ENCODE measurements at regions not wholly inside any gene's neighbourhood (a gene's known extent, or its start where the extent isn't known, plus 50 kb on each side); places are given as distances from the start of the nearest gene placed in this dataset.

GRCh38 chr19:31099515-31100205 is 249.6 kb downstream of the TSHZ3 start:
- Histone ChIP-seq H2AK5ac (ENCODE audit: low read depth, low read length) (no peak overlapping the region), H3K79me2 (ENCODE audit: control insufficient read depth in 1 of 2, insufficient read depth in 2 of 2, low read length in 2 of 2) (no peaks in the 10 kb centered on the region; a peak in 1 of 4 replicates), H2AFZ (ENCODE audit: low read length) (peak overlapping the region; percentile 52), H3K27me3 (replicated peaks in 1 of 4; ENCODE audit: control insufficient read depth in 3 of 4, extremely low read depth in 1 of 4, insufficient read depth in 3 of 4, low read length in 3 of 4) (no peaks in the 10 kb centered on the region; a peak in 1 of 7 replicates), H3K23ac (ENCODE audit: insufficient read length) (no peak overlapping the region), H3K14ac (ENCODE audit: insufficient read length) (no peak overlapping the region), H3K18ac (ENCODE audit: extremely low read depth, low read length) (no peak overlapping the region), H3K27ac (ENCODE audit: low read depth, low read length) (no peak overlapping the region), H4K8ac (ENCODE audit: extremely low read depth, insufficient read depth, low read length) (no peak overlapping the region), H3K79me1 (ENCODE audit: low read depth, low read length) (no peaks in the 10 kb centered on the region), H3K9ac (replicated peaks in 1 of 4; ENCODE audit: extremely low read depth in 1 of 4, low read depth in 3 of 4, low read length in 3 of 4) (no peak overlapping the region), H2BK20ac (ENCODE audit: low read length) (no peak overlapping the region), H2BK120ac (replicated peaks; ENCODE audit: low read depth, low read length) (no peak overlapping the region), H4K5ac (ENCODE audit: insufficient read length, low read depth, low read length) (no peak overlapping the region), H3K36me3 (ENCODE audit: control insufficient read depth in 2 of 4, insufficient read depth in 4 of 4, low read length in 3 of 4) (no peaks in the 10 kb centered on the region), H3K4me3 (ENCODE audit: extremely low read depth in 1 of 4, insufficient read depth in 2 of 4, low read depth in 3 of 4, low read length in 4 of 4) (no peak overlapping the region), H3K4ac (replicated peaks; ENCODE audit: insufficient read length, low read depth, low read length) (no peak overlapping the region), H3K4me2 (ENCODE audit: insufficient read depth in 1 of 2, low read depth in 2 of 2, low read length in 2 of 2) (no peak overlapping the region), H4K20me1 (replicated peaks in 1 of 2; ENCODE audit: control insufficient read depth in 1 of 2, insufficient read depth in 2 of 2, low read length in 2 of 2) (no peaks in the 10 kb centered on the region), H3K23me2 (ENCODE audit: low read depth, low read length) (peaks cover 5% of the 10 kb centered on the region), H4K91ac (replicated peaks; ENCODE audit: insufficient read length, low read length) (no peak overlapping the region), H3K9me3 (ENCODE audit: insufficient read depth in 2 of 2, low read depth in 1 of 2, low read length in 1 of 2) (no peaks in the 10 kb centered on the region), H3K4me1 (replicated peaks in 1 of 4; ENCODE audit: control insufficient read depth in 3 of 4, insufficient read depth in 4 of 4, low read length in 3 of 4) (peaks cover 2 to 11% (median 6%) of the 10 kb centered on the region in 4 experiments; a peak in 2 of 7 replicates), H2BK12ac (ENCODE audit: low read depth, low read length) (no peak overlapping the region), H2BK15ac (ENCODE audit: low read length) (no peak overlapping the region), H3K56ac (replicated peaks; ENCODE audit: insufficient read length, low read depth, low read length) (no peak overlapping the region), H2BK5ac (ENCODE audit: low read depth, low read length) (no peak overlapping the region)
- ChIA-PET CTCF (ENCODE audit: partially characterized antibody) (interaction anchor here (0.9 to 3.5 kb wide), 4 partner anchors 45 to 380 kb away, joined by 3 to 18 read pairs (median 4); no protein-coding TSS in a partner anchor), POLR2A (ENCODE audit: partially characterized antibody) (no interaction called here)
- WGBS, 2 experiments (ENCODE audit: extremely low coverage in 1 of 2, insufficient coverage in 1 of 2, insufficient read length in 1 of 2, insufficient replicate concordance in 2 of 2, low coverage in 1 of 2, low lambda C conversion rate in 2 of 2, missing lambda C conversion rate in 1 of 2), result 82% methylated on average over 4 of the region's 4 CpGs; no CpG with 5 or more reads in 1 of the 2 experiments
- FAIRE-seq (no peak), DNase-seq (ENCODE audit: low read depth in 1 of 2, low spot score in 2 of 2) (no peak)
- TF ChIP-seq CREB1 (IDR thresholded peaks at IDR 0.05) (no peak), RNF2 (IDR thresholded peaks at IDR 0.05; ENCODE audit: borderline replicate concordance, low read depth, low read length, missing control alignments, poor library complexity, severe bottlenecking) (no peak), CBX5 (IDR thresholded peaks at IDR 0.05; ENCODE audit: low read depth, low read length) (no peak), RAD21 (IDR thresholded peaks at IDR 0.05 in 1 of 2, conservative IDR thresholded peaks at IDR 0.05 in 1 of 2; ENCODE audit: low read depth in 2 of 2, low read length in 2 of 2) (no peak), CHD1 (IDR thresholded peaks at IDR 0.05; ENCODE audit: low read depth, low read length) (no peak), YY1 (IDR thresholded peaks at IDR 0.05; ENCODE audit: low read depth, low read length) (no peak), CBX8 (IDR thresholded peaks at IDR 0.05; ENCODE audit: borderline replicate concordance, low read depth, low read length) (no peak), POLR2AphosphoS5 (IDR thresholded peaks at IDR 0.05; ENCODE audit: low read depth, low read length) (no peak), TEAD4 (IDR thresholded peaks at IDR 0.05; ENCODE audit: low read depth, low read length) (no peak), EGR1 (IDR thresholded peaks at IDR 0.05; ENCODE audit: borderline replicate concordance, low read depth, low read length) (no peak), SIX5 (IDR thresholded peaks at IDR 0.05; ENCODE audit: low read depth, low read length) (no peak), KDM5A (IDR thresholded peaks at IDR 0.05; ENCODE audit: low read length) (no peak)
